ENCODE measurements at regions not wholly inside any gene's neighbourhood (a gene's known extent, or its start where the extent isn't known, plus 50 kb on each side); places are given as distances from the start of the nearest gene placed in this dataset.

- no peak for DNase-seq
Measured at GRCh38 chr2:5464657-5465056, 227.5 kb upstream of the SOX11 start.

- DNase-seq = no peak
Measured at GRCh38 chr2:5465859-5466258, 226.3 kb upstream of the SOX11 start.

- DNase-seq = no peak
Measured at GRCh38 chr2:5467178-5467905, 224.8 kb upstream of the SOX11 start.

- peak; percentile 6 for DNase-seq
Measured at GRCh38 chr2:5472673-5473072, 219.5 kb upstream of the SOX11 start.

- no peak for DNase-seq
Measured at GRCh38 chr2:5473635-5474034, 218.5 kb upstream of the SOX11 start.

GRCh38 chr2:5474716-5475115, 217.5 kb upstream of the SOX11 start:
- DNase-seq = no peak

GRCh38 chr2:5479265-5479928, 212.8 kb upstream of the SOX11 start:
- DNase-seq = no peak

GRCh38 chr2:5482929-5483331, 209.3 kb upstream of the SOX11 start:
- no peak for DNase-seq

GRCh38 chr2:5484868-5485267, 207.3 kb upstream of the SOX11 start:
- no peak for DNase-seq

GRCh38 chr2:5491523-5491922, 200.7 kb upstream of the SOX11 start:
- DNase-seq = no peak

GRCh38 chr2:5493256-5493655, 198.9 kb upstream of the SOX11 start:
- DNase-seq = no peak

- DNase-seq = no peak
Measured at GRCh38 chr2:5494212-5494611, 198.0 kb upstream of the SOX11 start.

- no peak for DNase-seq
Measured at GRCh38 chr2:5495586-5495985, 196.6 kb upstream of the SOX11 start.

- no peak for DNase-seq
Measured at GRCh38 chr2:5497874-5498273, 194.3 kb upstream of the SOX11 start.

- no peak for DNase-seq
Measured at GRCh38 chr2:5501807-5502206, 190.4 kb upstream of the SOX11 start.

- no peak for DNase-seq
Measured at GRCh38 chr2:5502385-5502784, 189.8 kb upstream of the SOX11 start.

- no peak for DNase-seq
Measured at GRCh38 chr2:5504756-5505155, 187.4 kb upstream of the SOX11 start.

GRCh38 chr2:5507367-5507766, 184.8 kb upstream of the SOX11 start:
- DNase-seq = peak; percentile 7

GRCh38 chr2:5509362-5509761, 182.8 kb upstream of the SOX11 start:
- DNase-seq = no peak

- no peak for DNase-seq
Measured at GRCh38 chr2:5510082-5510481, 182.1 kb upstream of the SOX11 start.

GRCh38 chr2:5515693-5516092, 176.5 kb upstream of the SOX11 start:
- DNase-seq = no peak

- no peak for DNase-seq
Measured at GRCh38 chr2:5519286-5519685, 172.9 kb upstream of the SOX11 start.

GRCh38 chr2:5520463-5520972, 171.7 kb upstream of the SOX11 start:
- peak; percentile 74 for DNase-seq

GRCh38 chr2:5521461-5521860, 170.7 kb upstream of the SOX11 start:
- DNase-seq = peak; percentile 24

GRCh38 chr2:5524551-5524950, 167.6 kb upstream of the SOX11 start:
- DNase-seq = no peak

Data from SHP77 treated with DMSO at 0.1 percent for 48 hours (cell line).